Central memory CD8-positive, alpha-beta T cell (primary cell): ENCODE measurements at regions not wholly inside any gene's neighbourhood (a gene's known extent, or its start where the extent isn't known, plus 50 kb on each side); places are given as distances from the start of the nearest gene placed in this dataset.
A peak's percentile ranks its signal among the peaks of the same experiment; 100 is the strongest.
"Not testable (repeated sequence)": the region's sequence is repeated elsewhere in the genome, so short reads cannot be mapped to it uniquely, and the experiment has no call there.

Experiments used
- ATAC-seq: fragments of 150-1000 bp; cut with Tn5 transposase; replicated peaks from 2 replicates; pipeline ENCODE4 v1.10.0; 2022; ENCODE audit warnings: mild to moderate bottlenecking, moderate FRiP score, moderate number of reproducible peaks; ENCODE audit not compliant: poor library complexity, severe bottlenecking; ENCODE audit errors: extremely low read depth
- DNase-seq, 2 donors: peaks; one replicate each; pipeline ENCODE4 v3.0.0; 2021; ENCODE audit warnings: low spot score in 2 of 2
- H3K27ac Mint-ChIP-seq: one replicate; pipeline ENCODE4 v1.8.0; 2022; ENCODE audit warnings: low read depth, mild to moderate bottlenecking, moderate library complexity, mixed read lengths
- H3K27me3 Mint-ChIP-seq: one replicate; pipeline ENCODE4 v1.8.0; 2022; ENCODE audit warnings: mixed read lengths
- H3K36me3 Mint-ChIP-seq: one replicate; pipeline ENCODE4 v1.8.0; 2022; ENCODE audit warnings: mild to moderate bottlenecking, moderate library complexity, mixed read lengths; ENCODE audit not compliant: insufficient read depth
- H3K4me1 Mint-ChIP-seq: one replicate; pipeline ENCODE4 v1.8.0; 2022; ENCODE audit warnings: mixed read lengths
- H3K4me3 Mint-ChIP-seq: one replicate; pipeline ENCODE4 v1.8.0; 2022; ENCODE audit warnings: mild to moderate bottlenecking, moderate library complexity, mixed read lengths
- H3K9me3 Mint-ChIP-seq: one replicate; pipeline ENCODE4 v1.8.0; 2022; ENCODE audit warnings: mixed read lengths

DNA sequence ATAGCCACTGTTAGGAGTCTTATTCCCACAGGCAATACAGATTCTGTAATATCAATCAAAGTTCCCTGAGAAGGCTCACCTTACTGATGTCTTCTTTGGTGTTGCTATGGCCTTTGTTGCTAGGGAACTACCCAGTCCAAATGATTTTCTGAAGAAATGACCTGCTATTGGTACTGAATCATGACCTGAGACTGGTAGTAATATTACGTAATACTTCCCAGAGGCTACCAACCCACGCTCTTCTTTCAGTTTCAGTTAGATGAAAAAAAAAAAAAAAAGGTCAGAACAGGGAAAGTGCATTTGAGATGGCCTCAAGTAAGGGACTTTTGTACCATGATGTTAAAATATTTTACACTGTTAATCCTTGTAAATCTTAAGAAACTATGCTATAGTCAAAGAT is 1092.5 kb upstream of the EPHA6 start:
- H3K4me1 Mint-ChIP-seq, result no peaks in the 10 kb centered on the region
- H3K27ac Mint-ChIP-seq, result no peak overlapping the region
- no peaks in the 10 kb centered on the region for H3K36me3 Mint-ChIP-seq
- H3K4me3 Mint-ChIP-seq, result no peak overlapping the region
- ATAC-seq (peak; percentile 43), DNase-seq (no peak)
- no peaks in the 10 kb centered on the region for H3K9me3 Mint-ChIP-seq
- H3K27me3 Mint-ChIP-seq, result no peaks in the 10 kb centered on the region

- H3K27ac Mint-ChIP-seq, result no peak overlapping the region
- no peak overlapping the region for H3K4me3 Mint-ChIP-seq
- DNase-seq (no peak), ATAC-seq (no peak)
- no peaks in the 10 kb centered on the region for H3K27me3 Mint-ChIP-seq
- peaks cover 6% of the 10 kb centered on the region for H3K9me3 Mint-ChIP-seq
- H3K4me1 Mint-ChIP-seq, result no peaks in the 10 kb centered on the region
- no peaks in the 10 kb centered on the region for H3K36me3 Mint-ChIP-seq
Observed at GRCh38 chr3:95725770-95726169, 1088.6 kb upstream of the EPHA6 start.

GRCh38 chr3:95731753-95732152 is 1082.6 kb upstream of the EPHA6 start:
- no peak overlapping the region for H3K4me3 Mint-ChIP-seq
- H3K4me1 Mint-ChIP-seq, result no peaks in the 10 kb centered on the region

DNA sequence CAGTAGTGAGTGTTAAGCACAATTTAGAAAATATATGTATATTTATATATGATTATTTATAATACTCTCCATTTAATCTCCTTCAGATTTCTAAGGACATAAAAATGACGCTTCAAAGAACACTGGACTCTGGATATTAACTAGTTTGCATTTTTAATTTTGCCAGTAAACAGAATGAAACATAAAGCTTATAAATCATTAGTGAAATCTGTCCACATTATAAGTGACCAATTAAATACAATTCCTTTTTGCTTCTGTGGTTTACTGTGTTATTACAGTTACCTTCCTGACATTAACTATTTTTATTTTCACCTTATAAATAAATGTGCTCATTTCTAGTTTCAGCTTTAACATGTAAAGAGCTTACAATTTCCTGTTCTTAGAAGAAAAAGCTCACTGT is 1081.1 kb upstream of the EPHA6 start:
- H3K27ac Mint-ChIP-seq, result no peak overlapping the region
- H3K27me3 Mint-ChIP-seq, result no peaks in the 10 kb centered on the region
- DNase-seq, result no peak
- peaks cover 8% of the 10 kb centered on the region for H3K9me3 Mint-ChIP-seq
- H3K36me3 Mint-ChIP-seq, result no peaks in the 10 kb centered on the region
- H3K4me1 Mint-ChIP-seq, result no peaks in the 10 kb centered on the region
- H3K4me3 Mint-ChIP-seq, result no peak overlapping the region
- ATAC-seq, result no peak

More at GRCh38 chr3:95731753-95732152, 1082.6 kb upstream of the EPHA6 start:
- Mint-ChIP-seq H3K36me3 (no peaks in the 10 kb centered on the region), H3K27me3 (no peaks in the 10 kb centered on the region), H3K27ac (no peak overlapping the region), H3K9me3 (peaks cover 10% of the 10 kb centered on the region)
- ATAC-seq, result no peak
- DNase-seq, result no peak

- no peaks in the 10 kb centered on the region for H3K36me3 Mint-ChIP-seq
- H3K27ac Mint-ChIP-seq, result no peak overlapping the region
- peaks cover 14% of the 10 kb centered on the region for H3K9me3 Mint-ChIP-seq
- DNase-seq (no peak), ATAC-seq (no peak)
- H3K4me1 Mint-ChIP-seq, result no peaks in the 10 kb centered on the region
- H3K4me3 Mint-ChIP-seq, result no peak overlapping the region
- H3K27me3 Mint-ChIP-seq, result no peaks in the 10 kb centered on the region
Observed at GRCh38 chr3:95738045-95738444, 1076.3 kb upstream of the EPHA6 start.

DNA sequence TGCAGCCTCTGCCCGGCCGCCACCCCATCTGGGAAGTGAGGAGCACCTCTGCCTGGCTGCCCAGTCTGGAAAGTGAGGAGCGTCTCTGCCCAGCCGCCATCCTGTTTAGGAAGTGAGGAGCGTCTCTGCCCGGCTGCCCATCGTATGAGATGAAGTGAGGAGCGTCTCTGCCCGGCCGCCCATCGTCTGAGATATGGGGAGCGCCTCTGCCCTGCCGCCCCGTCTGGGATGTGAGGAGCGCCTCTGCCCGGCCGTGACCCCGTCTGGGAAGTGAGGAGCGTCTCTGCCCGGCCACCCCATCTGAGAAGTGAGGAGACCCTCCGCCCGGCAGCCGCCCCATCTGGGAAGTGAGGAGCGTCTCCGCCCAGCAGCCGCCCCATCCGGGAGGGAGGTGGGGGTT is 1069.5 kb upstream of the EPHA6 start:
- H3K9me3 Mint-ChIP-seq, result peaks cover 25% of the 10 kb centered on the region
- not testable (repeated sequence) for H3K27ac Mint-ChIP-seq, H3K4me3 Mint-ChIP-seq, H3K27me3 Mint-ChIP-seq, DNase-seq, H3K36me3 Mint-ChIP-seq, H3K4me1 Mint-ChIP-seq, ATAC-seq

GRCh38 chr3:95750097-95750496 is 1064.3 kb upstream of the EPHA6 start:
- ATAC-seq, result no peak
- Mint-ChIP-seq H3K4me1 (no peaks in the 10 kb centered on the region), H3K27me3 (no peaks in the 10 kb centered on the region), H3K4me3 (no peak overlapping the region), H3K9me3 (peaks cover 6% of the 10 kb centered on the region), H3K36me3 (no peaks in the 10 kb centered on the region), H3K27ac (no peak overlapping the region)
- no peak for DNase-seq

GRCh38 chr3:95751509-95751908 is 1062.9 kb upstream of the EPHA6 start:
- no peak overlapping the region for H3K27ac Mint-ChIP-seq
- no peak for DNase-seq
- no peak overlapping the region for H3K4me3 Mint-ChIP-seq
- no peaks in the 10 kb centered on the region for H3K27me3 Mint-ChIP-seq
- H3K36me3 Mint-ChIP-seq, result no peaks in the 10 kb centered on the region
- peaks cover 6% of the 10 kb centered on the region for H3K9me3 Mint-ChIP-seq
- no peak for ATAC-seq
- no peaks in the 10 kb centered on the region for H3K4me1 Mint-ChIP-seq

- Mint-ChIP-seq H3K36me3 (no peaks in the 10 kb centered on the region), H3K4me1 (no peaks in the 10 kb centered on the region), H3K27ac (no peak overlapping the region), H3K27me3 (no peaks in the 10 kb centered on the region), H3K9me3 (peaks cover 6% of the 10 kb centered on the region), H3K4me3 (no peak overlapping the region)
- ATAC-seq, result no peak
- no peak for DNase-seq
Observed at GRCh38 chr3:95752199-95752598, 1062.2 kb upstream of the EPHA6 start.

DNA sequence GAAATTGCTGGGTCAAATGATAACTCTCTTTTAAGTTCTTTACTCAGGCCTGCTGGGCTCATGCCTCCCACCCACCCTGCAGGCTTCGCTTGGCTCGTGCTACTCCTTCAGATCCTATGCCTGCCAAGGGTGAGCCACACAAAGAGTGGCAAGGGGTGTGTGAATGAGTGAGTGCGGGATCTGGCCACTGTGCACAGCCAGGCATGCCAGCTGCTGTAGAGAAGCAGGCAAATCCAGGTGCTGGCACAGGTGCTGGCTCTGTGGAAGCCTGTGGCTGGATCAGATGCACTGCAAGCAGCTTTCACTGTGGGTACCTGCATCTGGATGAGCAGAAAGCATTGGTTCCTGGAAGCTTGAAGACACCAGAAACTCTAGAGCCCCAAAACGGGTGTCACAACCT is 1055.7 kb upstream of the EPHA6 start:
- Mint-ChIP-seq H3K27me3 (no peaks in the 10 kb centered on the region), H3K9me3 (no peaks in the 10 kb centered on the region), H3K4me3 (no peak overlapping the region), H3K4me1 (no peaks in the 10 kb centered on the region), H3K36me3 (no peaks in the 10 kb centered on the region), H3K27ac (no peak overlapping the region)
- ATAC-seq (no peak), DNase-seq (no peak)

GRCh38 chr3:95759614-95760301 is 1054.6 kb upstream of the EPHA6 start:
- DNase-seq, result no peak

DNA sequence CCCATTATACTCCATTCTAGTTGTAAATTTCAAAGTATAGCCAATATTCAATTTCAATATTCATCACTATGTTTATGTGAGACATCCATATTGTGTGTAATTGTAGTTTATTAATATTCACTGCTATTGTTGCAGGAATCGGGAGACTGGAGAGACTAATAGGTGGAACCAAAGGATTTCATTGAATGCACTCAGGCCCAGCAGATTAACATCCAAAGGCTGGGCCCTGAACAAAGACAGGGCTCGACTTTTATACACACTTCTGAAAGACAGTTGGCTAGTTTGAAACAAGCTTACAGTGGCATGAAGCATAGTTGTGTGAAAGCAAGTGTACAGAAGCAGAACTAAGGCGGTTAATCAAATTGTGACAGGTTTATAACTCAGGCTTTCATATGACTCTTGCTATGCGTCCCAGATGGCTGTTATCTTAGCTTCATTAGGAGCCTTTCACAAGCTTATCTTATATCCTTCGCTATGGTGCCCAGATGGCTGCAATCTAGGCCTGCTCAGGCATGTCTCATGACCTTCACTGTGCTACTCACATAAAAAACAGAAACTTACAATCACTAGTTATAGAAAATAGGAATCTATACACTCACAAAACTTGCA is 1038.8 kb upstream of the EPHA6 start:
- H3K4me3 Mint-ChIP-seq, result no peak overlapping the region
- no peak for ATAC-seq
- no peak overlapping the region for H3K27ac Mint-ChIP-seq
- no peaks in the 10 kb centered on the region for H3K27me3 Mint-ChIP-seq
- H3K36me3 Mint-ChIP-seq, result no peaks in the 10 kb centered on the region
- no peak for DNase-seq
- peaks cover 32% of the 10 kb centered on the region for H3K9me3 Mint-ChIP-seq
- H3K4me1 Mint-ChIP-seq, result no peaks in the 10 kb centered on the region

More at GRCh38 chr3:95759614-95760301, 1054.6 kb upstream of the EPHA6 start:
- H3K27ac Mint-ChIP-seq, result no peak overlapping the region
- H3K4me3 Mint-ChIP-seq, result no peak overlapping the region
- H3K9me3 Mint-ChIP-seq, result no peaks in the 10 kb centered on the region
- no peak for ATAC-seq
- H3K27me3 Mint-ChIP-seq, result no peaks in the 10 kb centered on the region
- no peaks in the 10 kb centered on the region for H3K4me1 Mint-ChIP-seq
- no peaks in the 10 kb centered on the region for H3K36me3 Mint-ChIP-seq

DNA sequence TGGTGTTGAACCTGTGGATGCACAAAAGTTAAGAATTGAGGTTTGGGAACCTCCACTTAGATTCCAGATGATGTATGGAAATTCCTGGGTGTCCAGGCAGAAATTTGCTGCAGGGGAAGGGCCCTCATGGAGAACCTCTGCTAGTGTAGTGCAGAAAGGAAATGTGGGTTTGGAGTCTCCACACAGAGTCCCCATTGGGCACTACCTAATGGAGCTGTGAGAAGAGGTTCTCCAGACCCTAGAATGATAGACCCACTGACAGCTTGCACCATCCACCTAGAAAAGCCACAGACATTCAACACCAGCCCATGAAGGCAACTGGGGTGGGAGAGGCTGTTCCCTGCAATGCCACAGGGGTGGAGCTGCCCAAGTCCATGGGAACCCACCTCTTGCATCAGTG is 1032.8 kb upstream of the EPHA6 start:
- DNase-seq (no peak), ATAC-seq (no peak)
- H3K4me1 Mint-ChIP-seq, result no peaks in the 10 kb centered on the region
- H3K27me3 Mint-ChIP-seq, result no peaks in the 10 kb centered on the region
- H3K36me3 Mint-ChIP-seq, result no peaks in the 10 kb centered on the region
- H3K27ac Mint-ChIP-seq, result no peak overlapping the region
- no peak overlapping the region for H3K4me3 Mint-ChIP-seq
- peaks cover 13% of the 10 kb centered on the region for H3K9me3 Mint-ChIP-seq
